GM12878 (cell line): ENCODE measurements at regions not wholly inside any gene's neighbourhood (a gene's known extent, or its start where the extent isn't known, plus 50 kb on each side); places are given as distances from the start of the nearest gene placed in this dataset.

Experiments used
- EZH2 ChIP-seq: IDR thresholded peaks from 2 replicates; pipeline ENCODE4 v1.6.1; 2012; ENCODE audit warnings: low read depth, mild to moderate bottlenecking, control low read depth, inconsistent platforms, low read length, borderline replicate concordance; ENCODE audit not compliant: control insufficient read depth
- POLR2A ChIP-seq: IDR thresholded peaks from 2 replicates; pipeline ENCODE4 v1.6.1; 2011; ENCODE audit warnings: low read depth, mild to moderate bottlenecking, low read length
- YY1 ChIP-seq: IDR thresholded peaks from 2 replicates; pipeline ENCODE4 v1.6.1; 2011; ENCODE audit warnings: low read depth, mild to moderate bottlenecking, low read length
- TF ChIP-seq, protein P1 (sequence below), 3 experiments: IDR thresholded peaks in 2 of 3; conservative IDR thresholded peaks in 1 of 3; 2 replicates each; pipeline ENCODE4 v1.5.1; 2011; ENCODE audit warnings: low read depth in 3 of 3, low read length in 3 of 3, mild to moderate bottlenecking in 3 of 3, control low read depth in 2 of 3, moderate library complexity in 2 of 3, inconsistent platforms in 1 of 3, mixed read lengths in 1 of 3; ENCODE audit not compliant: control insufficient read depth in 2 of 3, insufficient read depth in 1 of 3; ENCODE audit errors: extremely low read depth in 1 of 3
- TF ChIP-seq, protein P2 (sequence below): fragments of 150-350 bp; IDR thresholded peaks from 2 replicates; pipeline ENCODE4 v1.6.1; 2016; ENCODE audit warnings: low read depth, low read length

DNA sequence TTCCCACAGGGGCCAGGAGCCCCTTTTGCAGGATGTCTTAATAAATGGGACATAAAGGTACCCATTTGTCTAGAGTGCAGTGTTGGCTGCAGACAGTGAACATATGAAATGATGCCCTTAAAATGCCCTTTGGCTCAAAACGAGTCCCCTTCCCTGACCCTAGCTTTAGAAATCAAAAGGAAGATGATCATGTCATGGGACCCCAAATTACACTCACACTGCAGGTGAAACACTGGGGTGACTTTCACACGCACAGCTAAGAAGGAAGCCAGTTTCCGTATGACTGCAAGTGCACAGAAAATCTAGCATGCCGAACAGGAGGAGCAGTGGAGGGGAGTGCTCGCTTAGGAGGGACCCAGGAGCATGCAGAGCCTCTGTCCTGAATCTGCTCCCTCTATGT, 154.5 kb upstream of the KLF14 start:
- TF ChIP-seq, protein P1, sequence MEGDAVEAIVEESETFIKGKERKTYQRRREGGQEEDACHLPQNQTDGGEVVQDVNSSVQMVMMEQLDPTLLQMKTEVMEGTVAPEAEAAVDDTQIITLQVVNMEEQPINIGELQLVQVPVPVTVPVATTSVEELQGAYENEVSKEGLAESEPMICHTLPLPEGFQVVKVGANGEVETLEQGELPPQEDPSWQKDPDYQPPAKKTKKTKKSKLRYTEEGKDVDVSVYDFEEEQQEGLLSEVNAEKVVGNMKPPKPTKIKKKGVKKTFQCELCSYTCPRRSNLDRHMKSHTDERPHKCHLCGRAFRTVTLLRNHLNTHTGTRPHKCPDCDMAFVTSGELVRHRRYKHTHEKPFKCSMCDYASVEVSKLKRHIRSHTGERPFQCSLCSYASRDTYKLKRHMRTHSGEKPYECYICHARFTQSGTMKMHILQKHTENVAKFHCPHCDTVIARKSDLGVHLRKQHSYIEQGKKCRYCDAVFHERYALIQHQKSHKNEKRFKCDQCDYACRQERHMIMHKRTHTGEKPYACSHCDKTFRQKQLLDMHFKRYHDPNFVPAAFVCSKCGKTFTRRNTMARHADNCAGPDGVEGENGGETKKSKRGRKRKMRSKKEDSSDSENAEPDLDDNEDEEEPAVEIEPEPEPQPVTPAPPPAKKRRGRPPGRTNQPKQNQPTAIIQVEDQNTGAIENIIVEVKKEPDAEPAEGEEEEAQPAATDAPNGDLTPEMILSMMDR (IDR thresholded peaks at IDR 0.05 in 2 of 3, conservative IDR thresholded peaks at IDR 0.05 in 1 of 3; ENCODE audit: control insufficient read depth in 2 of 3, extremely low read depth in 1 of 3, insufficient read depth in 1 of 3, low read depth in 3 of 3, low read length in 3 of 3): no peak
- TF ChIP-seq POLR2A (no peak), YY1 (no peak), EZH2 (no peak)
- TF ChIP-seq, protein P2, sequence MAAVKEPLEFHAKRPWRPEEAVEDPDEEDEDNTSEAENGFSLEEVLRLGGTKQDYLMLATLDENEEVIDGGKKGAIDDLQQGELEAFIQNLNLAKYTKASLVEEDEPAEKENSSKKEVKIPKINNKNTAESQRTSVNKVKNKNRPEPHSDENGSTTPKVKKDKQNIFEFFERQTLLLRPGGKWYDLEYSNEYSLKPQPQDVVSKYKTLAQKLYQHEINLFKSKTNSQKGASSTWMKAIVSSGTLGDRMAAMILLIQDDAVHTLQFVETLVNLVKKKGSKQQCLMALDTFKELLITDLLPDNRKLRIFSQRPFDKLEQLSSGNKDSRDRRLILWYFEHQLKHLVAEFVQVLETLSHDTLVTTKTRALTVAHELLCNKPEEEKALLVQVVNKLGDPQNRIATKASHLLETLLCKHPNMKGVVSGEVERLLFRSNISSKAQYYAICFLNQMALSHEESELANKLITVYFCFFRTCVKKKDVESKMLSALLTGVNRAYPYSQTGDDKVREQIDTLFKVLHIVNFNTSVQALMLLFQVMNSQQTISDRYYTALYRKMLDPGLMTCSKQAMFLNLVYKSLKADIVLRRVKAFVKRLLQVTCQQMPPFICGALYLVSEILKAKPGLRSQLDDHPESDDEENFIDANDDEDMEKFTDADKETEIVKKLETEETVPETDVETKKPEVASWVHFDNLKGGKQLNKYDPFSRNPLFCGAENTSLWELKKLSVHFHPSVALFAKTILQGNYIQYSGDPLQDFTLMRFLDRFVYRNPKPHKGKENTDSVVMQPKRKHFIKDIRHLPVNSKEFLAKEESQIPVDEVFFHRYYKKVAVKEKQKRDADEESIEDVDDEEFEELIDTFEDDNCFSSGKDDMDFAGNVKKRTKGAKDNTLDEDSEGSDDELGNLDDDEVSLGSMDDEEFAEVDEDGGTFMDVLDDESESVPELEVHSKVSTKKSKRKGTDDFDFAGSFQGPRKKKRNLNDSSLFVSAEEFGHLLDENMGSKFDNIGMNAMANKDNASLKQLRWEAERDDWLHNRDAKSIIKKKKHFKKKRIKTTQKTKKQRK: no peak
